IPS DF 6.9 (cell line): ENCODE measurements at regions not wholly inside any gene's neighbourhood (a gene's known extent, or its start where the extent isn't known, plus 50 kb on each side); places are given as distances from the start of the nearest gene placed in this dataset.

Experiments used
- DNase-seq: peaks from one replicate; pipeline ENCODE4 v3.0.0-alpha.2; 2013; ENCODE audit warnings: low read depth, low spot score
- H3K27ac ChIP-seq: one replicate; pipeline ENCODE4 v1.5.1; 2013; ENCODE audit warnings: low read length, control low read depth
- H3K27me3 ChIP-seq: 2 replicates; pipeline ENCODE4 v1.6.1; 2013; ENCODE audit warnings: mild to moderate bottlenecking, low read length; ENCODE audit not compliant: control insufficient read depth, insufficient read depth
- H3K36me3 ChIP-seq: 2 replicates; pipeline ENCODE4 v1.6.1; 2013; ENCODE audit warnings: low read length; ENCODE audit not compliant: control insufficient read depth, insufficient read depth
- H3K4me1 ChIP-seq: 2 replicates; pipeline ENCODE4 v1.6.1; 2013; ENCODE audit warnings: low read length; ENCODE audit not compliant: control insufficient read depth, insufficient read depth
- H3K4me3 ChIP-seq: 2 replicates; pipeline ENCODE4 v1.5.1; 2013; ENCODE audit warnings: mild to moderate bottlenecking, low read length
- H3K9me3 ChIP-seq: 2 replicates; pipeline ENCODE4 v1.6.1; 2013; ENCODE audit warnings: low read length, inconsistent platforms; ENCODE audit not compliant: control insufficient read depth, insufficient read depth
- WGBS: extraction: QIAGEN DNeasy Blood & Tissue Kit; methylation state at CpG from one replicate; pipeline ENCODE4 v1.1.7; 2013; ENCODE audit warnings: mixed read lengths, missing lambda C conversion rate; ENCODE audit not compliant: insufficient read length, insufficient coverage; 5-methylcytosine and 5-hydroxymethylcytosine counted together

GRCh38 chr4:181158971-181159370 is 1084.2 kb upstream of the TENM3 start:
- Histone ChIP-seq H3K4me1 (no peaks in the 10 kb centered on the region), H3K9me3 (no peaks in the 10 kb centered on the region), H3K27me3 (no peaks in the 10 kb centered on the region), H3K4me3 (no peak overlapping the region), H3K36me3 (no peaks in the 10 kb centered on the region), H3K27ac (no peak overlapping the region)
- WGBS, result no CpG with 5 or more reads among the region's 8 CpGs
- DNase-seq, result no peak

GRCh38 chr4:181161669-181162068 is 1081.5 kb upstream of the TENM3 start:
- no peak overlapping the region for H3K27ac ChIP-seq
- no peaks in the 10 kb centered on the region for H3K4me1 ChIP-seq
- peaks cover 6% of the 10 kb centered on the region; the same call in 1 of the 2 replicates for H3K27me3 ChIP-seq
- WGBS, result no CpG with 5 or more reads among the region's 4 CpGs
- no peak for DNase-seq
- H3K4me3 ChIP-seq, result no peak overlapping the region
- H3K9me3 ChIP-seq, result no peaks in the 10 kb centered on the region
- H3K36me3 ChIP-seq, result no peaks in the 10 kb centered on the region

GRCh38 chr4:181162266-181162665 is 1080.9 kb upstream of the TENM3 start:
- no peak for DNase-seq
- Histone ChIP-seq H3K4me3 (no peak overlapping the region), H3K27ac (no peak overlapping the region), H3K9me3 (no peaks in the 10 kb centered on the region), H3K27me3 (peaks cover 6% of the 10 kb centered on the region; the same call in 1 of the 2 replicates), H3K36me3 (no peaks in the 10 kb centered on the region), H3K4me1 (no peaks in the 10 kb centered on the region; the same call in 1 of the 2 replicates)
- WGBS, result no CpG with 5 or more reads among the region's 2 CpGs

- H3K27ac ChIP-seq, result no peak overlapping the region
- no peaks in the 10 kb centered on the region; the same call in 1 of the 2 replicates for H3K4me1 ChIP-seq
- DNase-seq, result no peak
- no peak overlapping the region for H3K4me3 ChIP-seq
- no CpG with 5 or more reads among the region's 6 CpGs for WGBS
- H3K27me3 ChIP-seq, result peaks cover 6% of the 10 kb centered on the region; the same call in 1 of the 2 replicates
- no peaks in the 10 kb centered on the region for H3K9me3 ChIP-seq
- H3K36me3 ChIP-seq, result no peaks in the 10 kb centered on the region
Observed at GRCh38 chr4:181162676-181163075, 1080.5 kb upstream of the TENM3 start.

GRCh38 chr4:181166742-181167399 is 1076.3 kb upstream of the TENM3 start:
- no peaks in the 10 kb centered on the region; the same call in 1 of the 2 replicates for H3K4me1 ChIP-seq
- no CpG with 5 or more reads among the region's 6 CpGs for WGBS
- no peak overlapping the region for H3K4me3 ChIP-seq
- no peaks in the 10 kb centered on the region for H3K9me3 ChIP-seq
- DNase-seq, result peak; percentile 43
- no peak overlapping the region for H3K27ac ChIP-seq
- peaks cover 9% of the 10 kb centered on the region; the same call in 1 of the 2 replicates for H3K27me3 ChIP-seq
- no peaks in the 10 kb centered on the region for H3K36me3 ChIP-seq

DNA sequence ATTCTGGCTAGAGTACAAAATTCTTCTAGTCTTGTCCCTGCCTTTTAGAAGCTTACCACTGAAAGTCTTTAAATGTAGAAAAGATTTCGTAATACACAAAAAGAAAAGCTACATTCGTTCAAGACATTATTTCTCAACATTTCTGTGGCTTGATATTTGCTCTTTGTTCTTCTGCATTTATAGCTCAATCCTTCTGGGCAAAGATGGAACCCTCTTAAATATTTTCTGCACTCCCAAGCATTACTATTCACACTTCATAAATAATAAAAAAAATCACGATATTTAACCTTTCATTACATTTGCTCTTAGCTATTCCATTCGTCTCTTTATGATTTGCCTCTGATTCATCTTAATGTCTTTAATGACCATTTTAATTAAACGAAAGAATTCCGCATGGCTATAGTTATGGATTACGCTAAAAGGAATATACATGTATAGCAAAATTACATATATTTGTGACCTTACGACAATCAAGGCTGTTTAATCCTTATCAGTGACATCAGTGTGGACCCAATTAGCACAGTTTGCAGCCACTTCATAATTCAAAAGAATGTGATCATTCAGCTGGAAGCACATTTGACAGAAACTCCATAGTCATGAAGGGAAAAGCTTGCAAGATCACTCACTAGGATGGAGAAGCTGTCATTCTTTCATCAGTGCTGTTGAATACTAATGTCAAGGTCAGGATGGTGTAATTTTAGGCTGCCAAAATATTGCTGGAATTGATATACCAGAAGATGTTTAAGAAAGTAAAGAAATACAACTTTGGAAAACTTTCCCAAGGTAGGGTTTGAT is 1075.0 kb upstream of the TENM3 start:
- Histone ChIP-seq H3K4me3 (no peak overlapping the region), H3K9me3 (no peaks in the 10 kb centered on the region), H3K27me3 (peaks cover 9% of the 10 kb centered on the region; the same call in 1 of the 2 replicates), H3K36me3 (no peaks in the 10 kb centered on the region), H3K27ac (no peak overlapping the region), H3K4me1 (no peaks in the 10 kb centered on the region; the same call in 1 of the 2 replicates)
- WGBS, result 100% methylated on average over 2 of the region's 8 CpGs
- no peak for DNase-seq

- no peak overlapping the region for H3K27ac ChIP-seq
- no CpG with 5 or more reads among the region's 5 CpGs for WGBS
- no peaks in the 10 kb centered on the region for H3K36me3 ChIP-seq
- H3K4me1 ChIP-seq, result no peaks in the 10 kb centered on the region
- H3K9me3 ChIP-seq, result no peaks in the 10 kb centered on the region
- DNase-seq, result no peak
- no peak overlapping the region for H3K4me3 ChIP-seq
- peaks cover 3% of the 10 kb centered on the region; the same call in 1 of the 2 replicates for H3K27me3 ChIP-seq
Observed at GRCh38 chr4:181173046-181173445, 1070.2 kb upstream of the TENM3 start.

- H3K27me3 ChIP-seq, result no peaks in the 10 kb centered on the region
- H3K9me3 ChIP-seq, result no peaks in the 10 kb centered on the region
- H3K27ac ChIP-seq, result no peak overlapping the region
- DNase-seq, result no peak
- H3K36me3 ChIP-seq, result no peaks in the 10 kb centered on the region
- H3K4me1 ChIP-seq, result no peaks in the 10 kb centered on the region
- no CpG with 5 or more reads among the region's 6 CpGs for WGBS
- H3K4me3 ChIP-seq, result no peak overlapping the region
Observed at GRCh38 chr4:181176306-181176705, 1066.9 kb upstream of the TENM3 start.

GRCh38 chr4:181181331-181181730 is 1061.9 kb upstream of the TENM3 start:
- Histone ChIP-seq H3K27me3 (no peaks in the 10 kb centered on the region), H3K9me3 (no peaks in the 10 kb centered on the region), H3K36me3 (no peaks in the 10 kb centered on the region), H3K27ac (no peak overlapping the region), H3K4me1 (no peaks in the 10 kb centered on the region), H3K4me3 (no peak overlapping the region)
- no CpG with 5 or more reads among the region's 1 CpG for WGBS
- no peak for DNase-seq

- no peaks in the 10 kb centered on the region for H3K36me3 ChIP-seq
- WGBS, result no CpG with 5 or more reads among the region's 7 CpGs
- H3K9me3 ChIP-seq, result no peaks in the 10 kb centered on the region
- H3K27ac ChIP-seq, result no peak overlapping the region
- H3K4me3 ChIP-seq, result no peak overlapping the region
- no peak for DNase-seq
- H3K4me1 ChIP-seq, result no peaks in the 10 kb centered on the region
- no peaks in the 10 kb centered on the region for H3K27me3 ChIP-seq
Observed at GRCh38 chr4:181189751-181190150, 1053.5 kb upstream of the TENM3 start.
